ENCODE measurements at regions not wholly inside any gene's neighbourhood (a gene's known extent, or its start where the extent isn't known, plus 50 kb on each side); places are given as distances from the start of the nearest gene placed in this dataset.
"Not testable (repeated sequence)": the region's sequence is repeated elsewhere in the genome, so short reads cannot be mapped to it uniquely, and the experiment has no call there.

DNA sequence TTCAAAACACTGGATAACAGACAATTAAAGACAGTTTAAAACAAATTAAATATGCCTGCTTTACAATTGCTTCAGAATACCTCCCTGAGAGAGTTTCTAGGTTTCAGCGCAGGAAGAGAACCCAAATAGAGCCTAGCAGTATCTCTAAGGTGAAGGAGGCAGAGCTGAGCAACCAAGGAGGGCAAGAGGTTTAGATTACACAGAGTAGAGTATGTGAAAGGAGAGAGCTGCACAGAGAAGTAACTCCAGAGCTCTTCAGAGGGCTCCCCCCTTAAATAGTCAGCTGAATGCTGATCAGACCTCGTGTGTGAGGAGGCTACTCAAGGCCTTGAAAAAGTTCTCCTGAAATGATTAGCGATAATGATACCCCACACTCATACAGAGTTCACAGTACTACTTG lies 386.5 kb upstream of the TCF4 start:
- TF ChIP-seq, protein P1, sequence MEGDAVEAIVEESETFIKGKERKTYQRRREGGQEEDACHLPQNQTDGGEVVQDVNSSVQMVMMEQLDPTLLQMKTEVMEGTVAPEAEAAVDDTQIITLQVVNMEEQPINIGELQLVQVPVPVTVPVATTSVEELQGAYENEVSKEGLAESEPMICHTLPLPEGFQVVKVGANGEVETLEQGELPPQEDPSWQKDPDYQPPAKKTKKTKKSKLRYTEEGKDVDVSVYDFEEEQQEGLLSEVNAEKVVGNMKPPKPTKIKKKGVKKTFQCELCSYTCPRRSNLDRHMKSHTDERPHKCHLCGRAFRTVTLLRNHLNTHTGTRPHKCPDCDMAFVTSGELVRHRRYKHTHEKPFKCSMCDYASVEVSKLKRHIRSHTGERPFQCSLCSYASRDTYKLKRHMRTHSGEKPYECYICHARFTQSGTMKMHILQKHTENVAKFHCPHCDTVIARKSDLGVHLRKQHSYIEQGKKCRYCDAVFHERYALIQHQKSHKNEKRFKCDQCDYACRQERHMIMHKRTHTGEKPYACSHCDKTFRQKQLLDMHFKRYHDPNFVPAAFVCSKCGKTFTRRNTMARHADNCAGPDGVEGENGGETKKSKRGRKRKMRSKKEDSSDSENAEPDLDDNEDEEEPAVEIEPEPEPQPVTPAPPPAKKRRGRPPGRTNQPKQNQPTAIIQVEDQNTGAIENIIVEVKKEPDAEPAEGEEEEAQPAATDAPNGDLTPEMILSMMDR (IDR thresholded peaks at IDR 0.05; ENCODE audit: control insufficient read depth, extremely low read depth, insufficient read depth), result no peak
- no peak overlapping the region for H3K4me3 ChIP-seq (ENCODE audit: low read depth, low read length)
- DNase-seq (ENCODE audit: low read depth), result no peak

DNA sequence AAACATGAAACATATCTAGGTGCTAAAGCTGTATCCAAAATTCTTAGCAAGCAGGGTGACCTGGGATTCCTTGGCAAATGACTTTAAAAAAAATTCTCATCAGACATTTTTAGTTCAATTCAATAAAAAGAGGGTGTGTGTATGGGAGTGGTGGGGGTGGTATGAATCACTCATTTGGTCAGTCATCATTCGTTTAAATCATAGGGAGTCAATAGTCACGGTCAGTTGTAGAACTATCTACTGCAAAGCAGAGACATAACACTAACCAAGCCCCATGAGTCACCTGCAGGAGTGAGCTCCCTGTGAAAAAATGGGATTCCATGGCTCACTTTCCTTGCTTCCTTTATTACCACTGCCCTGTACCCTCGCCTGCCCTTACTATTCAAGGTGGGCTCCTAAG lies 380.6 kb upstream of the TCF4 start:
- TF ChIP-seq, protein P1 (IDR thresholded peaks at IDR 0.05; ENCODE audit: control insufficient read depth, extremely low read depth, insufficient read depth), result no peak
- DNase-seq (ENCODE audit: low read depth), result no peak
- no peak overlapping the region for H3K4me3 ChIP-seq (ENCODE audit: low read depth, low read length)

DNA sequence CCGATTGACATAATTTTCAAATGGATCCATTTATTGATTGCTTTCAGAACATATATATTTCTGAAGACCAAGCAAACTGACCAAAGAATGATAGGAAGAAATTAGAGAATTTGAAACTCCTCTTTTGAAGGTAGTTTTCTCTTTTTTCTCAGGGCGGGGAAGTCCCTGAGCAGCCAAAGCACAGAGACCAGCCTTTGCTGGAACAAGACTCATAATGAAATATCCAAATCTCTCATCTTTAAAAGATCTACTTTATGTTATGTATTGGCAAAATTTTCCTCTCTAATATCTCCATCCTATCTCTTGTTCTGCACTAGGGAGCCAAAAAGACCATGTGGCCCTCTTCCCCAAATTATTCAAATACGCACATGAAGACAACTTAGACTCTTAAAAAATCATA lies 379.0 kb upstream of the TCF4 start:
- no peak overlapping the region for H3K4me3 ChIP-seq (ENCODE audit: low read depth, low read length)
- DNase-seq (ENCODE audit: low read depth), result no peak
- TF ChIP-seq, protein P1 (IDR thresholded peaks at IDR 0.05; ENCODE audit: control insufficient read depth, extremely low read depth, insufficient read depth), result no peak

DNA sequence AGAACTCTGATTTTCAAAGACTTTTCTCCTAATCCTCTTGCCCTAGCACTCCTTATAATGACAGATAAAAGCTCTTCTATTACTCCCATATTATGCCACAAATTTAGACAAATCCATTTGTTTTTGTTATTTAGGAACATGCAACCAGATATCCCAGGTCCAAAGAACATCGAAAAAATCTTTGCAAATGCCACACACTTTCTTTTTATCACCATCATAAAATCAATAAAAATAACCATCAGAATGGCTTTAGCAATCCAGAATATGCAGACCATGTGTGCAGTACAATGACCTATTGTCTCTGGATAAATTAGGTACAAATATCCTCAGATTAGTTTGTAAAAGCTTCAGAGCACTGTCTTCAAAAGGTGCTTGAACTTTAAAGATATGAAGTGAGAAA lies 376.2 kb upstream of the TCF4 start:
- no peak for DNase-seq (ENCODE audit: low read depth)
- TF ChIP-seq, protein P1 (IDR thresholded peaks at IDR 0.05; ENCODE audit: control insufficient read depth, extremely low read depth, insufficient read depth), result no peak
- no peak overlapping the region for H3K4me3 ChIP-seq (ENCODE audit: low read depth, low read length)

DNA sequence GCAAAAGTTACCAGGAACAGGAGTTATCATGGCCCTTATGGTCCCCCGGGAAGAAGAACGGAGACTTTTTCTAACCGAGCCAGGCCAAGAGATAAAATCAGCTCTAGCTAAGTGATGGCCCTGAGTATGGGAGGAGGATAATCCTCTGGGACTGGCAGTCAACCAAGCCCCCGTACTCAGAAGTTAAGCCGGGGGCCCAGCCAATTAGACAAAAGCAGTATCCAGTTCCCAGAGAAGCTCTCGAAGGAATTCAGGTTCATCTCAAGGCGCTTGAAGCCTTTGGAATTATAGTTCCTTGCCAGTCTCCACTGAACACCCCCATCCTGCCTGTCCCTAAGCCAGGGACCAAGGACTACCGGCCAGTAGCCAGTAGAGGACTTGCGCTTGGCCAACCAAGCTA lies 365.3 kb upstream of the TCF4 start:
- no peak overlapping the region for H3K4me3 ChIP-seq (ENCODE audit: low read depth, low read length)
- TF ChIP-seq, protein P1 (IDR thresholded peaks at IDR 0.05; ENCODE audit: control insufficient read depth, extremely low read depth, insufficient read depth), result no peak
- DNase-seq (ENCODE audit: low read depth), result no peak

DNA sequence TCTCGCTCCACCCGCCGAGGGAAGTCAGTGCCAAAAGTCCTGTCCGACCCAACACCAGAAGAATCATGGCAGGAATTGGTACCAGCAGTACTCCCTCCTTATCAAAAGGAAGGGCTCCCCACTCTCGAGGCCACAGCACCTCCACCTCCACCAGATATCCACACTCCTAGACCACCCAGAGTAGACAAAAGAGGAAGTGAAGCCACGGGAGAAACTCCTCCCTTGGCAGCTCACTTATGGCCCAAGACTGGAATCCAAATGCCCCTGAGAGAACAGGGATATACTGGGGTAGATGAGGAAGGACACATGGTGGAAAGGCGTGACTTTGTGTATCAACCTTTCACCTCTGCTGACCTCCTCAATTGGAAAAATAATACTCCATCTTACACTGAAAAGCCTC lies 363.7 kb upstream of the TCF4 start:
- H3K4me3 ChIP-seq (ENCODE audit: low read depth, low read length); DNase-seq (ENCODE audit: low read depth): not testable (repeated sequence)

DNA sequence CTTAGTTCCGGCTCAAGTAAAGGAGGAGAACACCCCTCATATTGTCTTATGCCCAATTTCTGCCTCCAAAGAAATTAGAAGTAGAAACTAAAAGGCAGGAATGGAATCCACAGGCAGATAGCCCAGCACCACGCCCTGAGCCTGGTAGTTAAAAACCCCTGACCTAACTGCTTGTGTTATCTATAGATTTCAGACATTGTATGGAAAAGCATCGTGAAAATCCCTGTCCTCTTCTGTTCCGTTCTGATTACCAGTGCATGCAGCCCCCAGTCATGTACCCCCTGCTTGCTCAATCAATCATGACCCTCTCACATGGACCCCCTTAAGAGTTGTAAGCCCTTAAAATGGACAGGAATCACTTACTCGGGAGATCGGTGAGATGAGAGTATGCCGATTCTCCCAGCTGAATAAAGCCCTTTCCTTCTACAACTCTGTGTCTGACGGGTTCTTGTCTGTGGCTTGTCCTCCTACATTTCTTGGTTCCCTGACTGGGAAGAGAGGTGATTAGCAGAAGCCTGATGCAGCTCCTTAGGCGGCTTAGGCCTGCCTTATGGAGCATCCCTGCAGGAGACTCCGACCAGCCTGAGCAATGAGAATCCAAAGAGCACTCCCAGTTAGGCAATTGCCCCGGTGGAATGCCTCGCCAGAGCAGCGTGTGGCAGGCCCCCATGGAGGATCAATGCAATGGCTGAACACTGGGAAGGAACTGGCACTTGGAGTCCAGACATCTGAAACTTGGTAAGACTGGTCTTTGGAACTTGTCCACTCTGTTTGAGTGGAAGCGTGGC lies 362.6 kb upstream of the TCF4 start:
- no peak for DNase-seq (ENCODE audit: low read depth)
- TF ChIP-seq, protein P1 (IDR thresholded peaks at IDR 0.05; ENCODE audit: control insufficient read depth, extremely low read depth, insufficient read depth), result no peak
- no peak overlapping the region for H3K4me3 ChIP-seq (ENCODE audit: low read depth, low read length)

Data from LNCaP clone FGC (cell line).